IPS-20b (cell line): ENCODE measurements at regions not wholly inside any gene's neighbourhood (a gene's known extent, or its start where the extent isn't known, plus 50 kb on each side); places are given as distances from the start of the nearest gene placed in this dataset.

Experiments used
- H3K27ac ChIP-seq: one replicate; pipeline ENCODE4 v1.5.1; 2013; ENCODE audit warnings: low read length
- H3K27me3 ChIP-seq: 2 replicates; pipeline ENCODE4 v1.6.1; 2013; ENCODE audit warnings: mild to moderate bottlenecking, low read length, inconsistent platforms; ENCODE audit not compliant: insufficient read depth
- H3K36me3 ChIP-seq: 2 replicates; pipeline ENCODE4 v1.6.1; 2013; ENCODE audit warnings: low read depth, mild to moderate bottlenecking, inconsistent platforms, low read length, moderate library complexity; ENCODE audit not compliant: insufficient read depth
- H3K4me1 ChIP-seq: 2 replicates; pipeline ENCODE4 v1.6.1; 2013; ENCODE audit warnings: mild to moderate bottlenecking, control low read depth, inconsistent platforms, low read length, moderate library complexity; ENCODE audit not compliant: insufficient read depth
- H3K4me3 ChIP-seq: 2 replicates; pipeline ENCODE4 v1.5.1; 2013; ENCODE audit warnings: mild to moderate bottlenecking, low read length, inconsistent platforms
- H3K9ac ChIP-seq: 2 replicates; pipeline ENCODE4 v1.6.1; 2013; ENCODE audit warnings: low read depth, mild to moderate bottlenecking, inconsistent platforms, low read length, moderate library complexity
- H3K9me3 ChIP-seq: 2 replicates; pipeline ENCODE4 v1.6.1; 2013; ENCODE audit warnings: mild to moderate bottlenecking, low read depth, low read length, inconsistent platforms; ENCODE audit not compliant: insufficient read depth

DNA sequence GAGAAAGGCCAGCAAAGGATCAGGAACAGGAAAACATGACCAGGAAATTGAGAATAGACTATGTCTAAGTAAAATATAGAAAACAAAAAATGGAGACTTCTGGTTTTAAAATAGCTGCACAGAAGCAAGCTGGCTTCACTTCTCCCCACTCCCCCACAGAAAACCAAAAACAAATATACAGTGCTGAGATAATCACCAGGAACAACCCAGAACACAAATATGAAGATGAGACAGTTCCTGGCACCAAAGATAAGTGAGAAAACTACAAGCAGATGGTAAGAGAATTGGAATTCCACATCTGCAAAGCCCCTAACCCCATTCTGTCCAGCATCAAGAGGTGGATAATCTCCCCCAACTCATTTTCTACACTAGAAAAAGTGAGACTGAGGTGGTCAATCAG lies 397.7 kb downstream of the SUCLA2 start:
- no peak overlapping the region for H3K9ac ChIP-seq
- no peak overlapping the region for H3K4me3 ChIP-seq
- no peaks in the 10 kb centered on the region for H3K9me3 ChIP-seq
- no peak overlapping the region for H3K27ac ChIP-seq
- H3K4me1 ChIP-seq, result no peaks in the 10 kb centered on the region
- H3K36me3 ChIP-seq, result no peaks in the 10 kb centered on the region
- no peaks in the 10 kb centered on the region for H3K27me3 ChIP-seq

DNA sequence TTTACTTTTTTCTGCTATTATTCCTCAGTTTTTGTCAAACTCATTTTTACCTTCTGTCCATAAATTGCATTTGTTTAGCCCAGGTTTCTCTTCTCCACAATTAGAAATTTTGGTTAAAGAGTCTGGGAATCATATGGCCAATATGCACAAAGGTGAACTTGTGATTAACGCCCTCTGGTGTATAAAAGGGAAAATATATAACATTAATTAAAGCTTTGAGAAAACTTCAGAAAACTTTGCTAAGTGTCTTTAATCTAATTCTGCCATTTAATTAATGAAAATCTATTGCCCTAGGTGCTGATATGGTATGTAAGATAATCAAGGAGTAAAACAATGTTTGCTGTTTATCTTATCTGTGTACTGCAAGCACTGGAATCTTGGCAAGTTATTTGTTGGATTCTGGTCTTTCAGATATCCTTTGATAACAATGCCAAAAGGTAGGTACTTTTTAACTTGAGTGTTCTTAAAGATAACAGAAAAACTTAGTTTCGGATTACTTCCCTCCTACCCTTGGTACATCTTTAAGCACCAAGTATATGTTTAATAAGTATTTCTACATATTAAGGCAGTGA lies 402.6 kb downstream of the SUCLA2 start:
- H3K9ac ChIP-seq, result no peak overlapping the region
- H3K4me3 ChIP-seq, result no peak overlapping the region
- no peaks in the 10 kb centered on the region for H3K4me1 ChIP-seq
- no peaks in the 10 kb centered on the region for H3K36me3 ChIP-seq
- peaks cover 10% of the 10 kb centered on the region for H3K9me3 ChIP-seq
- no peak overlapping the region for H3K27ac ChIP-seq
- H3K27me3 ChIP-seq, result no peaks in the 10 kb centered on the region

DNA sequence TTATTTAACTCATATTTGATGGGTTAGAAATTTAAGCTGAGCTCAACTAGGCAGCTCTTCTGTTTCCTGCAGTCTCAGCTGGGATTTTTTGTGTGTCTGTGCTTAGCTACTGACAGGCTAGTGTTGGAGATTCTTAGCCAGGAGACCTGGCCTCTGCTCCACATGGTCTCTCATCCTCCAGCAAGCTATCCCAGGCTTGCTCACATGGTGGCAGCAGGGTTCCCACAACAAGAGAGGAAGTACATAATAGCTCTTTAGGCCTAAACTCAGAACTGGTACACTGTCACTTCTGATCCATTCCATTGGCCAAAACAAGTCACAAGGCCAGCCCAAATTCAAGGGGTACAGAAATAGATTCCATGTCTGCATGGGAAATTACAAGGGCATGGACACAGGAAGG lies 406.2 kb downstream of the SUCLA2 start:
- Histone ChIP-seq H3K36me3 (no peaks in the 10 kb centered on the region), H3K27ac (no peak overlapping the region), H3K4me1 (no peaks in the 10 kb centered on the region), H3K4me3 (no peak overlapping the region), H3K9me3 (peaks cover 10% of the 10 kb centered on the region), H3K27me3 (no peaks in the 10 kb centered on the region), H3K9ac (no peak overlapping the region)

DNA sequence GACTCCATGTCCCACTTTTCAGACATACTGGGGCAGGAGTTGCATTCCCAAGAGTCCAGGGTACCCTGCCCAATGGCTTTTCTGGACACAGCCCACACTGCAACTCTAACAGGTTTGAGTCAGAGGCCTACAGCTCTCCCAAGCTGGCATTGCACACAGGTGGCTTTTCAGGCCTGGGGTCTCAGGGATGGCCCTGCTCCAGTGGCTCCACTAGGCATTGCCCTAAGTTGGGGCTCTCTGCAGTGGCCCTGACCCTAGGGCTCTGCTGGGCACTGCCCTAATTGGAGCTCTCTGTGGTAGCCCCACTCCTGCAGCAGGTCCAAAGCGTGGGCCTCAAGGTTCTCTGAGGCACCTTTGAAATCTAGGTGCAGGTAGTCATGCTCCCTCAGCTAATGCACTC lies 408.8 kb downstream of the SUCLA2 start:
- Histone ChIP-seq H3K36me3 (no peaks in the 10 kb centered on the region), H3K9me3 (peaks cover 10% of the 10 kb centered on the region), H3K27ac (no peak overlapping the region)

DNA sequence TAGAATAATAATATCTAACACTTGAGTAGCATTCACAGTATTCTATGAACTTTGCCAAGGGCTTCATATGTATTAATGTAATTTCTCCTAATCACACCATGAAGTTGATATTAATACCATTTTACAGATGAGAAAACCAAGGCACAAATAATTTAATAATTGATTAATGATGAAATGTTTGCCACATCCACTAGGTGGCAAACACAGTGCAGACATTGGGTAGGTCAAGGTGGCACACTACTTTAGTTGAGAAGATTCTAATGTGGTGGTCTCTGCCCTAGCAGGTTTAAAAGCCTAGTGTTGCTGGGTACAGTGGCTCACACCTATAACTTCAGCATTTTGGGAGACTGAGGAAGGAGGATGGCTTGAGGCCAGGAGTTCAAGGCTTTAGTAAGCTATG lies 412.4 kb downstream of the SUCLA2 start:
- H3K9ac ChIP-seq, result no peak overlapping the region

More for the DNA sequence above, 408.8 kb downstream of the SUCLA2 start:
- Histone ChIP-seq H3K4me3 (no peak overlapping the region), H3K9ac (no peak overlapping the region), H3K4me1 (no peaks in the 10 kb centered on the region), H3K27me3 (no peaks in the 10 kb centered on the region)

DNA sequence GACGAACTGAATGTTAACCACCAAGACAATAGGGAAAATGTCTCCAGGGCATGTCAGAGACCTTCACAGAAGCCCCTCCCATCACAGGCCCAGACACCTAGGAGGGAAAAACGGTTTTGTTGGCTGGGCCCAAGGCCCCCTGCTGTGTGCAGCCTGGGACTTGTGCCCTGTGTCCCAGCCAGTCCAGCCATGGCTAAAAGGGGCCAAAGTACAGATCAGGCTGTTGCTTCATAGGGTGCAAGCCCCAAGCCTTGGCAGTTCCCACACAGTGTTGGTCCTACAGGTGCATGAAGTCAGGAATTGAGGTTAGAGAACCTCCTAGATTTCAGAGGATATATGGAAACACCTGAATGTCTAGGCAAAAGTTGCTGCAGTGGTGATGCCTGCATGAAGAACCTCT lies 428.7 kb downstream of the SUCLA2 start:
- Histone ChIP-seq H3K9me3 (peaks cover 53% of the 10 kb centered on the region), H3K9ac (no peak overlapping the region), H3K4me3 (no peak overlapping the region), H3K27ac (no peak overlapping the region), H3K27me3 (no peaks in the 10 kb centered on the region), H3K4me1 (no peaks in the 10 kb centered on the region), H3K36me3 (no peaks in the 10 kb centered on the region)

More for the DNA sequence above, 412.4 kb downstream of the SUCLA2 start:
- Histone ChIP-seq H3K27me3 (no peaks in the 10 kb centered on the region), H3K27ac (no peak overlapping the region), H3K4me1 (no peaks in the 10 kb centered on the region), H3K4me3 (no peak overlapping the region), H3K9me3 (peaks cover 8% of the 10 kb centered on the region; the same call in 1 of the 2 replicates), H3K36me3 (no peaks in the 10 kb centered on the region)

DNA sequence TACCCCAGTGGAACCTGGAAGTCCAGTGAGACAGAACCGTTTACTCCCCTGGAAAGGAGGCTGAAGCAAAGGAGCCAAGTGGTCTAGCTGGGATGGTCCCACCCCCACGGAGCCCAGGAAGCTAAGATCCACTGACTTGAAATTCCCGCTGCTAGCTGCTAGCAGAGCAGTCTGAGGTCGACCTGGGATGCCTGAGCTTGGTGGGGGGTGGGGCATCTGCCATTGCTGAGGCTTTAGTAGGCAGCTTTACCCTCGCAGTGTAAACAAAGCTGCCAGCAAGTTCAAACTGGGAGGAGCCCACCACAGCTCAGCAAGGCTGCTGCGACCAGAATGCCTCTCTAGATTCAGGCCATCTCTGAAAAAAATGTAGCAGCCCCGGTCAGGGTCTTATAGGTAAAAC lies 437.0 kb downstream of the SUCLA2 start:
- H3K4me3 ChIP-seq, result peak overlapping the region; percentile 26; the same call in 1 of the 2 replicates
- peak overlapping the region; percentile 15; the same call in 1 of the 2 replicates for H3K9ac ChIP-seq
- 0 out of 2 replicates have a peak, but pooled peaks cover 3% of the 10 kb centered on the region for H3K4me1 ChIP-seq
- H3K27me3 ChIP-seq, result no peaks in the 10 kb centered on the region
- H3K9me3 ChIP-seq, result no peaks in the 10 kb centered on the region
- H3K36me3 ChIP-seq, result no peaks in the 10 kb centered on the region
- H3K27ac ChIP-seq, result no peak overlapping the region

DNA sequence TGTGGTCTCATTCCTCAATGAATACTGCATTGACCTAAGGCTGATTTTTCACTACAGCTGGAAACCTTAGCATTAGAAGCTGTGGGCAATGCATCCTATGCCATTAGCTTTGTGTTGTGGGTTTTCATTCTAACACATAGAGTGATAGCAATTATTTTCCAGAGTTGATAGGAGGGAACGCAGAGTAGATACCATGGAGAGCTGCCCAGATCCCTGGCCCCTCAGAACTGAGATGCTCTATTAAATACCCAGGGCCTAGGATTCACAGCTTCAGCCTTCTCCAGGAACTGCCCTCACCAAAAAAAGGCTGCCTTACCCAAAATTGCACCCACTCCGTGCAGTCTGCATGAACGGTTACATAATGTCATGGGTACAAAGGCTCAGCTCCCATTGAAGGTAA lies 444.4 kb downstream of the SUCLA2 start:
- Histone ChIP-seq H3K4me3 (no peak overlapping the region), H3K36me3 (no peaks in the 10 kb centered on the region), H3K27me3 (no peaks in the 10 kb centered on the region), H3K4me1 (peaks cover 8% of the 10 kb centered on the region; the same call in 1 of the 2 replicates), H3K9ac (no peak overlapping the region), H3K27ac (no peak overlapping the region), H3K9me3 (no peaks in the 10 kb centered on the region)

DNA sequence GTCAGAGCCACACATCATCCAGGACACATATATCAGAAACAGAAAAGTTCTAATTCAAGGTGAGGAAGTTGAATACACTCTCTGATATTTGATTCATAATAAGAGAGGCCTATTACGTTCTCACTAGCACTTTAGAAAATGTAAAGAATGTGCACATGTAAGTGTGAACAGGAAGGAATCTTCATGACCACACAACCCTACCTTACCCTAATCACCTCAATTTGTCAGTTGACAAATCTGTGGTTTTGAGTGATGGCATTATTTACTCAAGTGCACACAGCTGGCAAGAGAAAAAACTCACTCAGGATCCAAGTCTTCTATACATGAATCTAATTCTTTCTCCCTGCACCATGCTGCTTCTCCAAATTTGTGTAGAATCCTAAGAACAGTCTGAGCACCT lies 445.8 kb downstream of the SUCLA2 start:
- no peak overlapping the region for H3K27ac ChIP-seq
- H3K4me3 ChIP-seq, result no peak overlapping the region
- no peak overlapping the region for H3K9ac ChIP-seq
- no peaks in the 10 kb centered on the region for H3K9me3 ChIP-seq
- H3K27me3 ChIP-seq, result no peaks in the 10 kb centered on the region
- H3K36me3 ChIP-seq, result no peaks in the 10 kb centered on the region
- peaks cover 8% of the 10 kb centered on the region; the same call in 1 of the 2 replicates for H3K4me1 ChIP-seq

DNA sequence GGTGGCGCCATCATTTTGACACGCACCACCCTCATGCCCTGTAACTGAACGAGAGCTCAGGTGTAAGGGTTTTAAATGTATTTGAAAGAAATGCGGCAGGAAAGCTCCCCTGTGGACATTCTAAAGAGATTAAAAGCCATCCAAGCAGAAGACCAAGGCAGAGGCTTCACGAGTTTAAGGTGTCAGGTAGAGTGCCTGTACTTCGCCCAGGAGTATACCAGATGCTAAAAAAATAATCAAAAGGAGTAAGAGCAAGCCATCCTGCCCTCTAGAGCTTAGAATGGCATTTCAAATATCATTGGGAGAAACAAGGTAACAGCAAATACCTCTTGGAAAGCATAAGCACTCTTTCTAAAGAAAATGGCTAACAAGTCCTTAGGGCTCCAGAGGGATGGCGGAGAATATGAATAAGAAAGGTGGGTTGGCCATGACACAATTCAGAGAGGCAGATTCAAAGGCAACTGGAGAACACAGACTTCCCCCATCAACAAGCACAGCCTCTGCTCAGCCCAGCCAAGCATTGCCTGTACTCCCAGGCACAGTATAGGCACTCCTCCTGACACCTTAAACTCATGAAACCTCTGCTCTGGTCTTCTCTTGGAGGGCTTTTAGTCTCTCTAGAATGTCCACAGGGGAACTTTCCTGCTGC lies 447.6 kb downstream of the SUCLA2 start:
- Histone ChIP-seq H3K4me1 (peaks cover 8% of the 10 kb centered on the region; the same call in 1 of the 2 replicates), H3K9me3 (no peaks in the 10 kb centered on the region), H3K36me3 (no peaks in the 10 kb centered on the region), H3K27me3 (no peaks in the 10 kb centered on the region), H3K27ac (no peak overlapping the region), H3K4me3 (no peak overlapping the region), H3K9ac (no peak overlapping the region)

DNA sequence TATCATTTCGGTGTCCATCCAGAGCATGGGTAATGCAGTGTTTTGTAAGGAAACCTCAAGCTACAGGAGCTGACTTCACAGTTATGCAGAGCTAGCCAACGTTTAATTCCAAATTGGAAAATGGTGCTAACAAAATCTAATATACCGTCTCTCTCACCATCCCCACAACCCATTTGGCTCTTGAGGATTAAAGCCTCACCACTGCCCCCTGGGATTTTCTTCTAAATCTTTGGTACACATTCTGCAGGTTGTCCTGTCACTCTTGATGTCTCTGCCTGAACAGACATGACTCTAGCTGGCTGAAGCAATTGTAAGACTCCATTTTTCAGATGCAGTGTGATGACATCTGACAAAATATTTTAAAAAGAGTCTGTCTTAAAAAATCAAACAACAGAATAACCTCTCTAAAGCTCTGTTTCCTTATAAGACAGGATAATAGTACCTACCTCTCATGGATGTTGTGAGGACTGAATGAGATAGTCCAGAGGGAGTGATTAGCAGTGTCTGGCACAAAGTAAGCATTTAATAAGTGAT lies 451.8 kb downstream of the SUCLA2 start:
- H3K27me3 ChIP-seq, result no peaks in the 10 kb centered on the region
- H3K27ac ChIP-seq, result no peak overlapping the region
- H3K9me3 ChIP-seq, result no peaks in the 10 kb centered on the region
- H3K4me3 ChIP-seq, result no peak overlapping the region
- H3K4me1 ChIP-seq, result peaks cover 8% of the 10 kb centered on the region; the same call in 1 of the 2 replicates
- no peaks in the 10 kb centered on the region for H3K36me3 ChIP-seq
- H3K9ac ChIP-seq, result no peak overlapping the region

DNA sequence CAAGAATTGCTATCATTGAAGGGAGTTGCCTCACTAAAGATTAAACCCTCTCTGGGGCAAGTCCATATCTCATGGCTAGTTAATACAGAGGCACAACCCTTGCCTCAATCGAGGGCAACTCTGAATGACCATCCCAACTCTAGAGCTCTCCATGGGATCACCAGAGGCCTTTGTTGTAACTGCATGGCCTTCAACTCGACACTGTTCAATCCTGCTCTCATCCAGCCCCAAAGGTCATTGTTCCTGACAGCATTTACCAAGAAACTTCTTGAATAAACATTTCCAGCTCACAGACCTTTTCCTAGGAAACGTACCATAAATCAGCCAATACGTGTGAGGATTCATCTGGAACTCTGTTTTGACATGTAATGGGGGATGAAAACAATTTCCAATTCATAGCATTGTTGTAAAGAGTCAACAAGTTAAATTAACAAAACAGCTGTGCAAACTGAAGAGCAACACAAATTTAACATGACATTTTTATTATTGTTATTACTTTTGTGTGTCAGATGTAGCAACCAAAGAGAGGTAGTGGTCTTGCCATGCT lies 452.7 kb downstream of the SUCLA2 start:
- no peak overlapping the region for H3K27ac ChIP-seq
- H3K9ac ChIP-seq, result no peak overlapping the region
- H3K4me3 ChIP-seq, result no peak overlapping the region
- H3K4me1 ChIP-seq, result peaks cover 4% of the 10 kb centered on the region; the same call in 1 of the 2 replicates
- H3K36me3 ChIP-seq, result no peaks in the 10 kb centered on the region
- no peaks in the 10 kb centered on the region for H3K27me3 ChIP-seq
- H3K9me3 ChIP-seq, result no peaks in the 10 kb centered on the region
